NCI-H2196 treated with DMSO at 0.1 percent for 48 hours (cell line): ENCODE measurements at regions not wholly inside any gene's neighbourhood (a gene's known extent, or its start where the extent isn't known, plus 50 kb on each side); places are given as distances from the start of the nearest gene placed in this dataset.
"Not testable (repeated sequence)": the region's sequence is repeated elsewhere in the genome, so short reads cannot be mapped to it uniquely, and the experiment has no call there.

Experiments
- DNase-seq: peaks from one replicate; lab custom pipeline; 2025; ENCODE audit not compliant: unreplicated experiment; lab: John Stamatoyannopoulos, UW

DNA sequence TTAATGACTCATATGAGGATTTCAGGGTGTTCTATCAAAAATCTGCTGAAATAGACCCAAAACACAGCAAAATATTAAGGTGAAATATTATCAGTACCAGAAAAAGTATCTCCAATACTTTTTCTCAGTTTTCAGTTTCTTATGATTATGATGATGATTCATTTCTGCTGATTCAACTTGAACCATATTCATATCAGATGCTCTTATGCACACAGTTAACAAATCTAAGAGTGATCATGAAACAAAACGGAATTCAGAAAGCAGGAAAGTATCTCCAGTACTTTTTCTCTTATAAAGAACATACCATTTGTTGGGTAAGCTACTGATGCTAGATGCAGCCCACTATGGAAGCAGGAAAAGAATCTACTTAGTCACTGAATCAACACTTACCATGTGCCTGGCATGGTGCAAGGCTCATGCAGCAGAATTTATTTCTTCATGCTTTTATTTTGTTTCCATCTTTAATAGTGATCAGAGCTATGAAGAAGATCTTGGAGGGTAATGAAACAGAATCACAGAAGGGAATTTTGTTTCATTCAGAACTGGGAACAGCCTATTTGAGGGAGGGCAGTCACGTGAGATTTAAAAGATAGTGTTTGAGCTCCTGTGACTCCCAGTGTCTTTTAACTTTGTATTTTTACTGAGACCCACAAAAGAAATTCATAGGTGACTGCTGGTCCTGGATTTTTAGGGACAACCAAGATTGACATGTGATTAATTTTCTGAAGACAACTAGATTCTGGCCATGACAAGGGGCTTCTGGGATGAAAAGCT, 480.6 kb downstream of the SETD4 start:
- DNase-seq: no peak

GRCh38 chr21:35578831-35579471, 481.4 kb downstream of the SETD4 start:
- no peak for DNase-seq

DNA sequence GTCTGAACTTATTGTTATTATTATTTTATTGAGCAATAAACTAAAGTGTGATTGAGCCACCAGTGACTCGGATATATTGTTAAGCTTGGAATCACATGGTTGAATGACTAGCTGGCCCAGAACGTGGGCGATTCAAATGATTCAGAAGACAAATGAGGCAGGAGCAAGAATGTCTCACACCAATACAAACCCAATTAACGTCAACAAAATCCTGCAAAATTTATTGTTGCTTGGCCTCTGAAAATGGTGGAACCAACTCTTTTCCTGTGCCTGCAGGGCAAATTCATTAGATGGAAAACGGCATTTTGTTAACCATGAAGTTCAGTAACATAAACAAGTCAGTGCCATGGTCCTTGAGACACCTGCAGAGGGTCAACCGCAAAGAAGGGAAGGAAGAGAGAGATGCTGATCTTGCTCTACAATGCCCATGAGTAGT, 482.0 kb downstream of the SETD4 start:
- no peak for DNase-seq

- no peak for DNase-seq
These were observed 484.9 kb downstream of the SETD4 start for GRCh38 chr21:35575280-35575915.

DNA sequence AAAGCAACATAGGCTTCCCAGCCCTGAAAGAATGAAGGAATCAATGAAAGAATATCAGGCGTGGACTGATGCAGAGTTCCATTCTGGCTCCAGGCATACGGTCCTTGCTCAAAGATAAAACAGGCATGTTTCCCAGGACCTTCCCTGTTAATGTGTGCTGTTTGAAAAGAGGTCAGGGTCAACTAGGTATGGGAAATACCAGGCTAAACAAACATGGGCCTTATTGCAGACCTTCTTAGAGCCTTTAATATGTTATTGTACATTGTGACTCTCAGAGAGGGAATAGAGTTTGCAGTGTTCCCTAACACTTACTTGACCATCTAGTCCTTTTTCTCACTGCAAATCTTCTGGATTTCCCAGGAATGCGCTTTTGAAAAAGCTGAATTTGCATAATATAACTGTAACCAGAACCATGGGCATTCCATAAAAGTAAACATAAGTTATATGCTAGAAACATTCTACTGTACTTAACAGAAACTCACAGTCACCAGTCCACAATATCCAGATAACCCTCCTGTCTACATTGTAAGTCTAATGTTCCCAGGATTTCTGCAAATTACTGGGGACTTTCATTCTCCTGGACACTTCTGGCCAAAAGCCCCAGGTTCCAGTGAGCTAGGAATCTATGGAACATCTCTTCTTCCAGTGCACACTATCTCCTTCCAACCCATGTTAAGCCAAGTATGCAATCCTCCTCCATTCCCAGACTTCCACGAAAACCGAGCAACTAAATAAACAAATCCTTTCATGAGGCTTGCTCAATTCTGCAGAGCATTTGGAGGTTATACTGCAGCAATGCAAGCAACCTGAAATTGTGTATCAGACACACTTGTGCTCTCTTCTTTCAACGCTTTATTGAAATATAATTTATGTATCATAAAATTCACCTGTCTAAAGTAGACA, 486.6 kb downstream of the SETD4 start:
- DNase-seq: no peak

DNA sequence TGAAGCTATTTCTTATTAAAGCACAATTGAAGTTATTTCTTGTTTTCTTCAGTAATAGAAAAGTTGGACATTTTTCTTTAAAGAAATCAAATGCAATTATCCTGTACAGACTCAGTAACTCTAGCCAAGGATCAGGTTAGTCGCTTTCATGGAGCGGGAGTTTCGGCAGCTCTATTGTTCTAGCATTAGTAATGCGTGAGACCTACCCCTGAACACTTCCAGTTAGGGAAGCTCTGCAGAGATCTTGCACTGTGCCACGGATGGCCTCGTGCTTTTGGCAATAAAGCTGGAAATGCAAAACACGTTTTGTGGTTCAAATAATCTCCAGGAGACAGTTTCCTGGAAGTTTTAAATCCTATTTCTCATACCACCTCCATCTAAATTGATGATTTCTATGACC, 488.4 kb downstream of the SETD4 start:
- DNase-seq: no peak

GRCh38 chr21:35568643-35569042, 491.7 kb downstream of the SETD4 start:
- no peak for DNase-seq

GRCh38 chr21:35566874-35567273, 493.5 kb downstream of the SETD4 start:
- DNase-seq: no peak

GRCh38 chr21:35565204-35565611, 495.1 kb downstream of the SETD4 start:
- no peak for DNase-seq

GRCh38 chr21:35563885-35564451, 496.4 kb downstream of the SETD4 start:
- DNase-seq: no peak

GRCh38 chr21:35562876-35563275, 497.4 kb downstream of the SETD4 start:
- no peak for DNase-seq

DNA sequence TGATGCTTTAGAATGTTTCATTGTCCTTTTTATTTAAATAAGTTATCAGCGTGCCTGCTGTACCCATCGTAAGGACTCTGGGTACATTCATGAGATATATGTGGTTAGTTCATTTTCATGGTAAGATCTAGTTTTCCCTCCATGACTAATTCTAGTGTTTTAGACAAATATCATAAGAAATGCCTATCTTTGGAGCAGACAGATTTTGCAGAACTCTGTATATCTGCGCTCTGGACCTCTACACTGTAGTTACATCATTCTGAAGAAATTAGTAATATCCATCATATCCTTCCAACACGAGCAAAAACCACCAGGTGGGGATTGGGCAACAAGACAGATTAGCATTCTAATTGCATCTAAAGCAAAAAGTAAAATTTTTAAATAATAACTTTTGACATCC, 499.2 kb downstream of the SETD4 start:
- no peak for DNase-seq

DNA sequence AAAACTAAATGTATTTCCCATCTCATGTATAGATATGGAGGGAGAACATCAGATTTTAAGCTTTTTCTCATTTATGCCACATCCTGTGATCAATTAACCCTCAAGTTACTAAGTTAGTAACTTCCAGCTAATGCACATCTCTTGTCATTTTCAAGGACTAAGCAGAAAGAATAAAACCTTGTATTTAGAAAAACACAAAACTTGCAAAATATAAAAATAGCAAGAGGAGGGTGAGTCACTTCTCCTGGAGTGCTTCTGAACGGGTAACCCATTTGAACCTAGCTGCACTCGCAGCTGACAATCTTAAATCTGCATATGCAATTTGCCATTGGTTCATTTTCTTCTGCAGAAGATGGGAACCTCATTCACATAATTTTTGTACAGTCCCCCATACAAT, 500.5 kb downstream of the SETD4 start:
- no peak for DNase-seq

GRCh38 chr21:35559128-35559828, 501.0 kb downstream of the SETD4 start:
- no peak for DNase-seq

DNA sequence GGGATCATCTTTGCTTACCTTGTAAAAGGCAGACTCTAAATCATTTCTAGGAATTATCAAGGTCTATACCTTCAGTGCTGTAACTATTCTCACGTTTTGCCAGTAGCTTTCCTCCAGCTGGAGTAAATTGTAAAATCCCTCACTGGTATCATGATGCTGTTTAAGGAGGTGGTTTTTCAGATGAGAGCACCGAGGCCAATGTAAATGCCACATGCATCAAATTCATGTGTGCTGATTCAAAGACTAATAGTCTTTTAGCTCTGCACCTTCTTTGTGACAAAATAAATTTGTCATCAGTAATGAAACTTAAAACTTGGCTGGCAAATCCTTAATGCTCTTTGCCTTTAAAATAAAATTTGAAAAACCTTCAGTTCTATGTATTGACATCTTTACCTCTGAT, 503.8 kb downstream of the SETD4 start:
- no peak for DNase-seq

- DNase-seq: not testable (repeated sequence)
These were observed 503.4 kb upstream of the RUNX1 start for GRCh38 chr21:35552483-35552882.

DNA sequence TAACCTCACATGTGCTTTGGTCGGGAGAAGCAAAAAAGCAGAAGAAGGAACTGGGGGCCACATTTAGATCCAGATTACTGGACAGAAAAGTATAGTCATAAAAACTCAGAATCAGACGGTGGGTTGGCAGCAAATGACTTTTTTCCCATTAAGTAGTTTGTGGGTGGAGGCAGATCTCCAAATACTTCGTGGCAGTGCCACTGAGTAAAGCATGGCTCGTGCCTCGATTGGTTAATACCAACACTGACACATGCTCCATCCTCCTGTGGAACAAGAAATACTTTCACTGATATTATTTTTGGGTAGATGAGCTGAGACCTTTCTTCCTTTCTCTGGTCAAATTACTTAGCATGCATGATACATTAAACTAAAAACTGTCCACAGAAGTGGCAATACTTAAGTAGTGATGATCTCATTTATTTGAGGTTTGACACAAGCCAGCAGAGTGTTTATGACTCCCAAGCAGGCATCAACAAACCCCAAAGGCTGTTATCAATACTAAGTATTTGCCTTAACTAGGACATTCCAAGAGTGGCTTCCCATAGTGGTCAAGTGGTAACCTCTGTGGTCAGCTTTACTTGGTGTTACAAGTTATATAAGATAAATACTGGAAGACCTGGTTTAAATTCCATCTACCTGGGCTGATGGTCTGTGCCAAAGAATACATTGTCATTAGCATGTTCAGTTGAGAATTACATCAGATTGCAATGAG, 500.0 kb upstream of the RUNX1 start:
- no peak for DNase-seq

- DNase-seq: no peak
These were observed 499.1 kb upstream of the RUNX1 start for GRCh38 chr21:35547946-35548774.

DNA sequence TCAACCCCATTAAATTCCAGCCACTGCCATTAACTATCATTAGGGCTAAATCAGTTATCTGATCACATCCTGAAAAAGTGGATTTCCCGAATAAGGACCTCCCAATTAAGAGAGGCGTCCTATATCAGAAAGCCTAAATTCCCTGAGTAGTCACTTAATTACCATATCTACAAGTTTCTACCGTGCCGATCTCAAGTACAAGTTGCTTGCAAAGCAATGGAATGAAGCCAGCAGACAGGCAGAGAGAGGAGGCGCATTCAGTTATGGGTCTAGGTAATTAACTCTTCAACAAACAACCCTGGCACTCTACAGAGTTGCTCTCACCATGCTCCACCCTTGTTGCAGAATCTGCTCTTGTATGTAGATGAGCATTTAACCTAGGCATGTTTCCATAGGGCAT, 494.6 kb upstream of the RUNX1 start:
- no peak for DNase-seq
